B cell (primary cell): ENCODE measurements at regions not wholly inside any gene's neighbourhood (a gene's known extent, or its start where the extent isn't known, plus 50 kb on each side); places are given as distances from the start of the nearest gene placed in this dataset.

Source experiments
- ATAC-seq: fragments of 200-7000 bp; cut with Tn5 transposase; one replicate; pipeline ENCODE4 v1.10.0; 2021; ENCODE audit warnings: low read depth, mild to moderate bottlenecking, moderate number of reproducible peaks, moderate library complexity
- CTCF ChIA-PET: fragments of 350-600 bp; sonication (Branson Sonifier 250); formaldehyde crosslinking; loops from one replicate; lab custom pipeline; 2021; ENCODE audit warnings: antibody characterized with exemption, inconsistent platforms; lab: Charles Lee
- POLR2A ChIA-PET: fragments of 350-600 bp; sonication (Branson Sonifier 250); formaldehyde crosslinking; loops from one replicate; lab custom pipeline; 2021; ENCODE audit warnings: antibody characterized with exemption; lab: Charles Lee
- DNase-seq: peaks from one replicate; pipeline ENCODE4 v3.0.0; 2013
- H2AFZ ChIP-seq: 2 replicates; pipeline ENCODE4 v1.6.1; 2012; ENCODE audit warnings: mild to moderate bottlenecking, low read depth, low read length; ENCODE audit not compliant: insufficient read depth, poor library complexity, severe bottlenecking
- H3K27ac ChIP-seq, 2 donors: 1 replicate in 1 of 2; 2 replicates in 1 of 2; pipeline ENCODE4 v1.5.1; 2012 to 2013; ENCODE audit warnings: low read length in 2 of 2, mild to moderate bottlenecking in 2 of 2, moderate library complexity in 1 of 2
- H3K27me3 ChIP-seq, 4 experiments: fragments of 200-600 bp in 1 of 4; sonication (generic) in 1 of 4; replicated peaks in 1 of 4; 1 replicate in 2 of 4; 2 replicates in 2 of 4; pipeline versions ENCODE4 v1.6.1 to v1.7.0; 2013 to 2016; ENCODE audit warnings: low read length in 3 of 4, mild to moderate bottlenecking in 2 of 4, mixed read lengths in 1 of 4, moderate library complexity in 1 of 4; ENCODE audit not compliant: insufficient read depth in 4 of 4, control insufficient read depth in 3 of 4; ENCODE audit errors: control extremely low read depth in 1 of 4
- H3K36me3 ChIP-seq, 2 experiments: replicated peaks in 1 of 2; 1 replicate in 1 of 2; 2 replicates in 1 of 2; pipeline versions ENCODE4 v1.6.1 to v1.7.1; 2013; ENCODE audit warnings: low read length in 1 of 2; ENCODE audit not compliant: insufficient read depth in 2 of 2, control insufficient read depth in 1 of 2; ENCODE audit errors: control extremely low read depth in 1 of 2, extremely low read depth in 1 of 2
- H3K4me1 ChIP-seq, 2 donors: fragments of 200-600 bp in 1 of 2; sonication (generic) in 1 of 2; 1 replicate in 1 of 2; 2 replicates in 1 of 2; pipeline versions ENCODE4 v1.5.1 to v1.6.1; 2013 to 2017; ENCODE audit warnings: low read length in 2 of 2; ENCODE audit not compliant: control insufficient read depth in 2 of 2, insufficient read depth in 2 of 2
- H3K4me2 ChIP-seq: replicated peaks from 2 replicates; pipeline ENCODE3; 2012; ENCODE audit warnings: mild to moderate bottlenecking, low read depth, low read length; ENCODE audit not compliant: poor library complexity, severe bottlenecking
- H3K4me3 ChIP-seq, 5 experiments: fragments of 200-600 bp in 1 of 5; sonication (generic) in 1 of 5; 1 replicate in 3 of 5; 2 replicates in 2 of 5; pipeline versions ENCODE4 v1.5.1 to v1.7.0; 2011 to 2016; ENCODE audit warnings: low read length in 4 of 5, mild to moderate bottlenecking in 4 of 5, low read depth in 2 of 5, control low read depth in 1 of 5, moderate library complexity in 1 of 5; ENCODE audit not compliant: insufficient read depth in 1 of 5; ENCODE audit errors: control extremely low read depth in 1 of 5, extremely low read depth in 1 of 5
- H3K79me2 ChIP-seq: fragments of 200-600 bp; sonication (generic); one replicate; pipeline ENCODE4 v1.6.0; 2016; ENCODE audit warnings: low read length; ENCODE audit not compliant: control insufficient read depth, insufficient read depth
- H3K9ac ChIP-seq: fragments of 200-600 bp; sonication (generic); 2 replicates; pipeline ENCODE4 v1.6.1; 2017; ENCODE audit warnings: mild to moderate bottlenecking, low read length, moderate library complexity
- H3K9me3 ChIP-seq, 3 donors: one replicate each; pipeline versions ENCODE4 v1.6.1 to v1.7.1; 2013; ENCODE audit warnings: low read length in 2 of 3; ENCODE audit not compliant: control insufficient read depth in 2 of 3, insufficient read depth in 1 of 3; ENCODE audit errors: control extremely low read depth in 1 of 3
- H4K20me1 ChIP-seq: 2 replicates; pipeline ENCODE4 v1.6.0; 2012; ENCODE audit warnings: mild to moderate bottlenecking, low read length; ENCODE audit not compliant: insufficient read depth, control insufficient read depth, poor library complexity, severe bottlenecking
- H3K27ac Mint-ChIP-seq: one replicate; pipeline ENCODE4 v1.8.0; 2021; ENCODE audit warnings: mixed read lengths
- H3K27me3 Mint-ChIP-seq: one replicate; pipeline ENCODE4 v1.8.0; 2021; ENCODE audit warnings: mixed read lengths
- H3K4me1 Mint-ChIP-seq: one replicate; pipeline ENCODE4 v1.8.0; 2021; ENCODE audit warnings: mixed read lengths
- H3K4me3 Mint-ChIP-seq: one replicate; pipeline ENCODE4 v1.8.0; 2021; ENCODE audit warnings: mixed read lengths
- H3K9me3 Mint-ChIP-seq: one replicate; pipeline ENCODE4 v1.8.0; 2022; ENCODE audit warnings: mixed read lengths; ENCODE audit not compliant: insufficient read depth
- CTCF ChIP-seq: fragments of 200-600 bp; IDR thresholded peaks from one replicate; pipeline ENCODE4 v1.8.0; 2022; ENCODE audit warnings: antibody characterized with exemption, mild to moderate bottlenecking
- EZH2 ChIP-seq: IDR thresholded peaks from 2 replicates; pipeline ENCODE4 v1.6.1; 2012; ENCODE audit warnings: borderline replicate concordance, low read depth, mild to moderate bottlenecking, moderate library complexity, low read length; ENCODE audit not compliant: insufficient read depth, poor library complexity, severe bottlenecking
- whole genome bisulfite sequencing: methylation state at CpG from one replicate; pipeline ENCODE4 v1.1.5; 2013; ENCODE audit warnings: missing lambda C conversion rate; ENCODE audit not compliant: insufficient coverage; 5-methylcytosine and 5-hydroxymethylcytosine counted together
- intact Hi-C: fragments of 100-400 bp; cut with micrococcal nuclease; formaldehyde crosslinking; loops from one replicate; pipeline ENCODE4 v1.10.0; 2022

DNA sequence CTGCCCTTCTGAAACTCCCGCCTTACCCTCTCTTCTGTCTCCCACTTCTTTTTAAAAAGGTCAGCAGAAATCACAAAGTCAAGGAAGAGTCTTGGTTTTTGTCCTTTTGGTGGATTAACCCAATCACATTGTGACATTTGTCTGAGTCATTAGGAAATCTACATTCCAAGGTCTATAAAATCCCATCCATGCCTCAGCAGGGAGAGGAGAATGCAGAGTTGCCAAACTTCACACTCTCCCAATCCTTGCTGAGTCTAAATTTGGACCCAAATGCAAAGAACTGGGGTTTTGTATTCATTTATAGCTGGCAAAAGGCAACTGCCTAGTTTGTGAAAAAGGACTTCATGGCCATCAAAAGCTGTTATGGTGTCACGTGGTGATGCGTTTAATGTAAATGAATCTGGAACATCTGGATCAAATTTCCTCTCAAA lies 67.9 kb downstream of the TMEM30B start:
- no peak overlapping the region for H2AFZ ChIP-seq
- no peak overlapping the region for H3K4me2 ChIP-seq
- CTCF ChIA-PET: no interaction called here
- ATAC-seq (no peak), DNase-seq (no peak)
- WGBS: no CpG with 5 or more reads among the region's 3 CpGs
- no peaks in the 10 kb centered on the region for H3K4me1 ChIP-seq
- H3K9me3 Mint-ChIP-seq: no peaks in the 10 kb centered on the region
- H3K27me3 ChIP-seq: no peaks in the 10 kb centered on the region
- H3K4me3 ChIP-seq: no peak overlapping the region
- peaks cover 20% of the 10 kb centered on the region for H3K27me3 Mint-ChIP-seq
- intact Hi-C loops: no loop called here
- no peak overlapping the region for H3K4me3 Mint-ChIP-seq
- POLR2A ChIA-PET: no interaction called here
- no peaks in the 10 kb centered on the region for H3K4me1 Mint-ChIP-seq
- no peaks in the 10 kb centered on the region for H3K36me3 ChIP-seq
- no peaks in the 10 kb centered on the region for H4K20me1 ChIP-seq
- no peaks in the 10 kb centered on the region for H3K79me2 ChIP-seq
- H3K9me3 ChIP-seq: no peaks in the 10 kb centered on the region
- TF ChIP-seq CTCF (no peak), EZH2 (no peak)
- H3K27ac ChIP-seq: no peak overlapping the region
- H3K27ac Mint-ChIP-seq: no peak overlapping the region
- no peak overlapping the region for H3K9ac ChIP-seq

DNA sequence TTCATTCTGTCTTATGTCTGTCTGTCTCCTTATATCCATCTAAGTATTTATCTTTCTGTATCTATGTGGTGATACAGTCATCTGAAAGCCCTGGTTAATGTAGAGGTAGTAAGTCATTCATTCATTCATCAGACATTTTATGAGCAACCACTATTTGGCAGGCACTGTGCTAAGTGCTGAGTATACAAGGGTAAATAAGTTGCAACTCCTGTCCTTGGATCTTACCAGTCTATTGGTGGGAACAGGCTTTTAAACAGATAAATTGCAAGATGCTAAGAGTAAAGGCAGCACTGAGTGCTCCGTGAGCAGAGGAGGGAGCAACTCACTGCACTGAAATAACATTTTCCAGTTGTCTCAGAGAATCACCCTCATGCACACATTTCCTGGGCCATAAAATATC lies 68.6 kb downstream of the TMEM30B start:
- no peaks in the 10 kb centered on the region for H3K27me3 ChIP-seq
- no peak overlapping the region for H2AFZ ChIP-seq
- CTCF ChIA-PET: no interaction called here
- no peak for TF ChIP-seq EZH2
- no peak for TF ChIP-seq CTCF
- intact Hi-C loops: no loop called here
- H3K27ac Mint-ChIP-seq: no peak overlapping the region
- H3K4me3 Mint-ChIP-seq: no peak overlapping the region
- H3K79me2 ChIP-seq: no peaks in the 10 kb centered on the region
- H3K9me3 ChIP-seq: no peaks in the 10 kb centered on the region
- no peaks in the 10 kb centered on the region for H3K9me3 Mint-ChIP-seq
- POLR2A ChIA-PET: no interaction called here
- H3K27me3 Mint-ChIP-seq: peaks cover 19% of the 10 kb centered on the region
- no peak overlapping the region for H3K27ac ChIP-seq
- no peak for DNase-seq
- no peaks in the 10 kb centered on the region for H3K36me3 ChIP-seq
- no CpG with 5 or more reads among the region's 1 CpG for WGBS
- no peaks in the 10 kb centered on the region for H3K4me1 ChIP-seq
- H3K4me1 Mint-ChIP-seq: no peaks in the 10 kb centered on the region
- no peak overlapping the region for H3K4me3 ChIP-seq
- H3K4me2 ChIP-seq: no peak overlapping the region
- ATAC-seq: no peak
- H4K20me1 ChIP-seq: no peaks in the 10 kb centered on the region
- H3K9ac ChIP-seq: no peak overlapping the region
